Body of pancreas (tissue), 4 donors: ENCODE measurements at regions not wholly inside any gene's neighbourhood (a gene's known extent, or its start where the extent isn't known, plus 50 kb on each side); places are given as distances from the start of the nearest gene placed in this dataset.

Experiments used
- ATAC-seq: fragments of 150-250 bp; one replicate; pipeline ENCODE4 v1.9.1; 2016
- DNase-seq, 4 donors: peaks; one replicate each; pipeline ENCODE4 v3.0.0-alpha.2; 2019
- H3K27ac ChIP-seq, 4 donors: fragments of 200-600 bp; sonication (generic); 1 replicate in 3 of 4; 2 replicates in 1 of 4; pipeline versions ENCODE4 v1.5.1 to v1.6.1; 2016 to 2019; ENCODE audit warnings: mild to moderate bottlenecking in 1 of 4, mixed read lengths in 1 of 4, moderate library complexity in 1 of 4
- H3K27me3 ChIP-seq, 2 donors: fragments of 200-600 bp; sonication (generic); one replicate each; pipeline ENCODE4 v1.6.0; 2016; ENCODE audit warnings: mild to moderate bottlenecking in 1 of 2
- H3K36me3 ChIP-seq, 2 donors: fragments of 200-600 bp; sonication (generic); replicated peaks in 1 of 2; 2 replicates each; pipeline ENCODE4 v1.5.1; 2016; ENCODE audit warnings: low read depth in 2 of 2; ENCODE audit not compliant: insufficient read depth in 1 of 2
- H3K4me1 ChIP-seq: fragments of 200-600 bp; sonication (generic); one replicate; pipeline ENCODE4 v1.6.0; 2016
- H3K4me3 ChIP-seq, 2 donors: fragments of 200-600 bp; sonication (generic); 1 replicate in 1 of 2; 2 replicates in 1 of 2; pipeline ENCODE4 v1.5.1; 2016 to 2019
- H3K9me3 ChIP-seq, 3 donors: fragments of 200-600 bp; sonication (generic); 1 replicate in 2 of 3; 2 replicates in 1 of 3; pipeline ENCODE4 v1.5.1; 2016
- POLR2A ChIP-seq, 3 donors: fragments of 450-650 bp; IDR thresholded peaks; one replicate each; pipeline ENCODE4 v1.6.1; 2016; ENCODE audit warnings: antibody characterized with exemption in 3 of 3, mild to moderate bottlenecking in 2 of 3
- WGBS, 2 donors: methylation state at CpG; one replicate each; pipeline ENCODE4 v1.1.5; 2017; 5-methylcytosine and 5-hydroxymethylcytosine counted together
- intact Hi-C: fragments of 100-400 bp; cut with DNase I; formaldehyde crosslinking; loops from one replicate; pipeline ENCODE4 v1.15.1; 2023
- TF ChIP-seq, protein P1 (sequence below), 7 experiments: fragments of 450-650 bp in 4 of 7; fragments of 200-600 bp in 3 of 7; sonication (generic) in 3 of 7; IDR thresholded peaks; one replicate each; pipeline ENCODE4 v1.5.1; 2016 to 2019; ENCODE audit warnings: antibody characterized with exemption in 7 of 7

DNA sequence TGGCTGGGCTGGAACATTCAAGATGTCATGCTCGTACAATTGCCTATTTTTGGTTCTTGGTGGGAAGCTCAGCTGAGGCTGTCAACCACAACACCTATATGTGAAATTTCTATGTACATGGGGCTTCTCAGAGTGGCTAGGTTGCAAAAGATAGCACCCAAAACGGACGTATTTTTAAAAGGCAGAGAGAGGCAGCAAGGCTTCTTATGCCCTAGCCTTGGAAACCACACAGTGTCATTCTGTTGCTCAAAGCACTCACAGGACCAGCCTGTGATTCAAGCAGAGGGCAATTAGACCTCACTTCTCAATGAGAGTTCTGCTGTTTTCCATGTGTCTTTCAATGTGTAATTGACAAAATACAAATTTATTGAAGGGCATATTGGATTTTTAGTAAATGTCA is 134.0 kb downstream of the GXYLT1 start:
- no peak for ATAC-seq

DNA sequence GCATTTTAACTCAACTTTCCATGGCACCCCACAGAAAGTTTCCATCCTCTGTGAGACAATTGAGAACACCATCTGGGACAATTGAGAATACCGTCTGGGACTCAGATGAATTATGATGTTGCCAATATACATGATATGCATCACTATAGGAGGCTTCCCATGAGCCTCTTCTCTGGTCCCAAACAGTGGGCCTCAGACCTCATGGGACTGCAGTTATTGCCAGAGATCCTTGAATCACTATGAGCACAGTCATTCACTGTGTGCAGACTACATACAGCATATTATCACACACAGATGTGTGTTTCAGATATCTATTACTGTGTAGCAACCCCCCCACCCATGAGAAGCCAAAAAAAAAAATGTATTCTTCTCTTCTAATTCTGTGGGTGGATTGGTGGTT is 134.4 kb downstream of the GXYLT1 start:
- H3K27me3 ChIP-seq = no peaks in the 10 kb centered on the region
- DNase-seq = no peak
- no peak overlapping the region for H3K27ac ChIP-seq
- TF ChIP-seq POLR2A (IDR thresholded peaks at IDR 0.05) = no peak
- TF ChIP-seq, protein P1, sequence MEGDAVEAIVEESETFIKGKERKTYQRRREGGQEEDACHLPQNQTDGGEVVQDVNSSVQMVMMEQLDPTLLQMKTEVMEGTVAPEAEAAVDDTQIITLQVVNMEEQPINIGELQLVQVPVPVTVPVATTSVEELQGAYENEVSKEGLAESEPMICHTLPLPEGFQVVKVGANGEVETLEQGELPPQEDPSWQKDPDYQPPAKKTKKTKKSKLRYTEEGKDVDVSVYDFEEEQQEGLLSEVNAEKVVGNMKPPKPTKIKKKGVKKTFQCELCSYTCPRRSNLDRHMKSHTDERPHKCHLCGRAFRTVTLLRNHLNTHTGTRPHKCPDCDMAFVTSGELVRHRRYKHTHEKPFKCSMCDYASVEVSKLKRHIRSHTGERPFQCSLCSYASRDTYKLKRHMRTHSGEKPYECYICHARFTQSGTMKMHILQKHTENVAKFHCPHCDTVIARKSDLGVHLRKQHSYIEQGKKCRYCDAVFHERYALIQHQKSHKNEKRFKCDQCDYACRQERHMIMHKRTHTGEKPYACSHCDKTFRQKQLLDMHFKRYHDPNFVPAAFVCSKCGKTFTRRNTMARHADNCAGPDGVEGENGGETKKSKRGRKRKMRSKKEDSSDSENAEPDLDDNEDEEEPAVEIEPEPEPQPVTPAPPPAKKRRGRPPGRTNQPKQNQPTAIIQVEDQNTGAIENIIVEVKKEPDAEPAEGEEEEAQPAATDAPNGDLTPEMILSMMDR (IDR thresholded peaks at IDR 0.05) = no peak
- H3K4me3 ChIP-seq = no peak overlapping the region
- intact Hi-C loops = no loop called here
- H3K9me3 ChIP-seq = no peaks in the 10 kb centered on the region
- H3K36me3 ChIP-seq = no peaks in the 10 kb centered on the region
- no peak for ATAC-seq
- no peaks in the 10 kb centered on the region for H3K4me1 ChIP-seq
- WGBS, 2 donors = 89 to 93% methylated on average over 1 of the region's 1 CpG

More for the DNA sequence above, 134.0 kb downstream of the GXYLT1 start:
- Histone ChIP-seq H3K27me3 (no peaks in the 10 kb centered on the region), H3K36me3 (no peaks in the 10 kb centered on the region), H3K4me3 (no peak overlapping the region), H3K9me3 (no peaks in the 10 kb centered on the region), H3K27ac (no peak overlapping the region), H3K4me1 (no peaks in the 10 kb centered on the region)
- DNase-seq = no peak
- TF ChIP-seq, protein P1 (IDR thresholded peaks at IDR 0.05) = no peak
- WGBS, 2 donors = 47 to 72% methylated on average over 3 of the region's 3 CpGs
- intact Hi-C loops = no loop called here

DNA sequence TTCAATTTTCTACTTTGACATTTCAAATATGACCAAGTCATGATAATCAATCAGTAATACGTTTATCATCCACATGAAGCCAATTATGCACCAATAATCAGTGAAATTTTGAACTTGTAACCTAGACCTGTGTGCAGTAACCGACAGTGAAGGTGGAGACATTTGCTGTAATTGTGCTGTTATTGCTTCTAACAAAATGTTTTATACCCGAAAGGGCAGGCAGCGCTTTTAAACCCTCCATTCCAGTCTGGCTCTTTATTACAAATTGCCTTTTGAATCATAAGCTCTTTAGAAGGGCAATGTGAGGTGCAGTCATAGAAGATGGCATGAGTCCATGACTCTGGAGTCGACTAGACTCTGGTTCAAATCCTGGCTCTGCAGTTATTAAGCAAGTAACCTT is 135.7 kb downstream of the GXYLT1 start:
- no peaks in the 10 kb centered on the region for H3K4me1 ChIP-seq
- H3K4me3 ChIP-seq = no peak overlapping the region
- DNase-seq = no peak
- H3K27me3 ChIP-seq = no peaks in the 10 kb centered on the region
- intact Hi-C loops = no loop called here
- no peaks in the 10 kb centered on the region for H3K36me3 ChIP-seq
- no peak for TF ChIP-seq POLR2A (IDR thresholded peaks at IDR 0.05)
- TF ChIP-seq, protein P1 (IDR thresholded peaks at IDR 0.05) = no peak
- ATAC-seq = no peak
- WGBS, 2 donors = 59 to 62% methylated on average over 5 of the region's 5 CpGs
- H3K9me3 ChIP-seq = no peaks in the 10 kb centered on the region
- no peak overlapping the region for H3K27ac ChIP-seq

DNA sequence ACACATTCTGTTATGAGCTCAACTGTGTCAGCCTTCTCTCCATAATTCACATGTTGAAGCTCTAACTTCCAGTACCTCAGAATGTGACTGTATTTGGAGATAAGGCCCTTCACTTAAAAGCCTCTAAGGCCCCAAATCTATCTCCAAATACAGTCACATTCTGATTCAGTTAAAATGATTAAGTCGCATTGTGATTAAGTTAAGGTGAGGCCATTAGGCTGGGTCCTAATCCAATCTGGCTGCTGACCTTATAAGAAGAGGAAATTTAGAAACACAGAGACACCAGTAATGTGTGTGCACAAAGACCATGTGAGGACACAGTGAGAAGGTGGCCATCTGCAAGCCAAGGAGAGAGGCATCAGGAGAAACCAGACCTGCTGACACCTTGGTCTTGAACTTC is 141.6 kb downstream of the GXYLT1 start:
- no peak for DNase-seq
- no peak overlapping the region for H3K4me3 ChIP-seq
- H3K4me1 ChIP-seq = no peaks in the 10 kb centered on the region
- no peak for TF ChIP-seq POLR2A (IDR thresholded peaks at IDR 0.05)
- ATAC-seq = no peak
- H3K27me3 ChIP-seq = no peaks in the 10 kb centered on the region
- H3K27ac ChIP-seq = no peak overlapping the region
- intact Hi-C loops = no loop called here
- no peaks in the 10 kb centered on the region for H3K9me3 ChIP-seq
- WGBS, 2 donors = 69 to 94% methylated on average over 1 of the region's 1 CpG
- no peaks in the 10 kb centered on the region for H3K36me3 ChIP-seq

DNA sequence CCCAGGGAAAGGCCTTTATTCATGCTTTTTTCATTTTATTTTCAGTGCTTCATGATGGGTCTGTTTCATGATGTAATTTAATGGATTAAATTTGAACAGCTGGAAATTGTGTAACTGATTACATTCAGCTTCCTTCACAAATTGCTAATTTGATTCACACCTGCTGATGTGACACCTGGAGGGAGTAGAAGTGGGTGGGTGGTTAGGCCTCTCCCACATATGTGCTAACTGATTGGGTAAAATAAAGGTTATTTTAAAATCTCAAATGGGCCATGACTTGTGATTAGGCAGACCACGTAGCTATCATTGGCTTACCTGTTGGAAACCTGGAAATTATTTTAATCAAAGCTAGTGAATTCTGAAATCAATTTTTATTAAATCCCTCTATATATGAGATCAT is 142.1 kb downstream of the GXYLT1 start:
- Histone ChIP-seq H3K36me3 (no peaks in the 10 kb centered on the region), H3K27ac (no peak overlapping the region), H3K9me3 (no peaks in the 10 kb centered on the region), H3K4me3 (no peak overlapping the region), H3K4me1 (no peaks in the 10 kb centered on the region), H3K27me3 (no peaks in the 10 kb centered on the region)
- WGBS, 2 donors = 77 to 96% methylated on average over 1 of the region's 1 CpG
- ATAC-seq = no peak
- no peak for DNase-seq
- intact Hi-C loops = no loop called here
- TF ChIP-seq POLR2A (IDR thresholded peaks at IDR 0.05) = no peak
- TF ChIP-seq, protein P1 (IDR thresholded peaks at IDR 0.05) = no peak
